HEK293T (cell line): ENCODE measurements at regions not wholly inside any gene's neighbourhood (a gene's known extent, or its start where the extent isn't known, plus 50 kb on each side); places are given as distances from the start of the nearest gene placed in this dataset.

Source experiments
- FOXA1 ChIP-seq: fragments of 450-650 bp; IDR thresholded peaks from 2 replicates; pipeline ENCODE4 v1.6.1; 2016; ENCODE audit warnings: mild to moderate bottlenecking
- FOXM1 ChIP-seq: fragments of 450-650 bp; IDR thresholded peaks from 2 replicates; pipeline ENCODE4 v1.6.1; 2017; ENCODE audit warnings: mild to moderate bottlenecking, borderline replicate concordance
- SP1 ChIP-seq: fragments of 450-650 bp; IDR thresholded peaks from 2 replicates; pipeline ENCODE4 v1.6.1; 2017
- SUZ12 ChIP-seq: fragments of 450-650 bp; IDR thresholded peaks from 2 replicates; pipeline ENCODE4 v1.6.1; 2016; ENCODE audit warnings: mild to moderate bottlenecking

GRCh38 chr11:32003335-32003734 lies 87.5 kb upstream of the RCN1 start:
- TF ChIP-seq SP1 (no peak), SUZ12 (no peak), FOXM1 (no peak), FOXA1 (no peak)
